Glutamatergic neuron (in vitro differentiated cells): ENCODE measurements at regions not wholly inside any gene's neighbourhood (a gene's known extent, or its start where the extent isn't known, plus 50 kb on each side); places are given as distances from the start of the nearest gene placed in this dataset.

Experiments
- DNase-seq: peaks from one replicate; pipeline ENCODE4 v3.0.0; 2022
- H3K27ac Mint-ChIP-seq: one replicate; pipeline ENCODE4 v1.8.0; 2020; ENCODE audit warnings: mild to moderate bottlenecking, mixed read lengths, inconsistent platforms; ENCODE audit not compliant: unreplicated experiment
- H3K27me3 Mint-ChIP-seq: one replicate; pipeline ENCODE4 v1.8.0; 2020; ENCODE audit warnings: mild to moderate bottlenecking, moderate library complexity, mixed read lengths, inconsistent platforms; ENCODE audit not compliant: unreplicated experiment
- H3K36me3 Mint-ChIP-seq: one replicate; pipeline ENCODE4 v1.8.0; 2020; ENCODE audit warnings: mild to moderate bottlenecking, mixed read lengths, inconsistent platforms; ENCODE audit not compliant: unreplicated experiment
- H3K4me1 Mint-ChIP-seq: one replicate; pipeline ENCODE4 v1.8.0; 2020; ENCODE audit warnings: mild to moderate bottlenecking, low read depth, mixed read lengths, inconsistent platforms; ENCODE audit not compliant: unreplicated experiment
- H3K4me3 Mint-ChIP-seq: one replicate; pipeline ENCODE4 v1.8.0; 2020; ENCODE audit warnings: mild to moderate bottlenecking, mixed read lengths, inconsistent platforms; ENCODE audit not compliant: unreplicated experiment
- H3K9me3 Mint-ChIP-seq: one replicate; pipeline ENCODE4 v1.8.0; 2020; ENCODE audit warnings: mild to moderate bottlenecking, moderate library complexity, mixed read lengths, inconsistent platforms; ENCODE audit not compliant: unreplicated experiment
- CTCF ChIP-seq: fragments of 200-600 bp; sonication (generic); IDR thresholded peaks from one replicate; pipeline ENCODE4 v1.5.0; 2021; ENCODE audit not compliant: partially characterized antibody, unreplicated experiment

GRCh38 chr13:34720618-34721017, 221.5 kb upstream of the NBEA start:
- Mint-ChIP-seq H3K4me1 (no peaks in the 10 kb centered on the region), H3K9me3 (no peaks in the 10 kb centered on the region), H3K4me3 (no peak overlapping the region), H3K27ac (no peak overlapping the region), H3K27me3 (peaks cover 4% of the 10 kb centered on the region), H3K36me3 (no peaks in the 10 kb centered on the region)
- no peak for DNase-seq
- no peak for TF ChIP-seq CTCF

DNA sequence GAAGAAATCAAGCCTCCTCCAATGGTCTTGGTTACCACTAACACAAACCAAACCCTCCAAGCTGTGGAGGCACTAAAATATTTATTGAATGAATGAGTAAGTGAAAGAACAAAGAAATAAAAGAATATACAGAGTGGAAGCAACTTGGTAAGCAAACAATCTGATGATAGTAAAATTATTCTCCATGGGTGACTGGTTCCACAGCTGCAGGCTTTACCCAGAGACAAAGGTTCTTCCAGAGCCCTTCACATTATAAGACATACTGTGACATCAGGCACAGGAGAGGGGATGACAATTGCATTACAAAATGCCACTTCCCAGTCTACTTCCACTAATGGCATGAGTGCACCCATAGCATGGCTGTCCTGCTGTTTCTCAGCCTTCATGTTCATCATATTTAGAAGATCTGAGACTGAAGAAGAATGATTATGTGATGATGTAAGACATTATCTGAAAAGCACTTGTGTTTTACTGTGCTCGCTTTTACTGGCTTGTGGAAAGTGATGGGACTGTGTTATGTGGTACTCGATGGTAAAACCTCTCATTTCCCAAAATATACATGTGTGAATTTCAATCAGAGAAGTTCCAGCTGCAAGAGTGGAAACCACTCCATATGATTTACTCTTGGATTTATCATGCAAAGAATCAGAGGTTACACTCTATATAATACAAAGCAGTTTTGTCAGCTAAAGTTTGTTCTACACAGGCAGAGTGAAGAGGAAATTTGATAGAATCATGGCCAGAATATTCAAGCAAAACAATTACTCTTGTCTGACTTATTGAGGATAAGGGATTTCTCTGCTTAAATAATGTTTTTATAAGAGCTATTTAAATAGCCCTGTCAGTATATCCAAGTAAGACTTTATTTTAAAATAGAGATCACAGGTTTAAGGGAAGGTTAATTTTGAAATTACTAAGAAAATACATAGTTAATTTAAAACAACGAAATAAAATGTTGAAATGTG, 220.2 kb upstream of the NBEA start:
- no peak for DNase-seq
- H3K4me3 Mint-ChIP-seq, result no peak overlapping the region
- no peaks in the 10 kb centered on the region for H3K9me3 Mint-ChIP-seq
- no peaks in the 10 kb centered on the region for H3K36me3 Mint-ChIP-seq
- H3K27me3 Mint-ChIP-seq, result peaks cover 4% of the 10 kb centered on the region
- H3K27ac Mint-ChIP-seq, result no peak overlapping the region
- no peaks in the 10 kb centered on the region for H3K4me1 Mint-ChIP-seq
- no peak for TF ChIP-seq CTCF

DNA sequence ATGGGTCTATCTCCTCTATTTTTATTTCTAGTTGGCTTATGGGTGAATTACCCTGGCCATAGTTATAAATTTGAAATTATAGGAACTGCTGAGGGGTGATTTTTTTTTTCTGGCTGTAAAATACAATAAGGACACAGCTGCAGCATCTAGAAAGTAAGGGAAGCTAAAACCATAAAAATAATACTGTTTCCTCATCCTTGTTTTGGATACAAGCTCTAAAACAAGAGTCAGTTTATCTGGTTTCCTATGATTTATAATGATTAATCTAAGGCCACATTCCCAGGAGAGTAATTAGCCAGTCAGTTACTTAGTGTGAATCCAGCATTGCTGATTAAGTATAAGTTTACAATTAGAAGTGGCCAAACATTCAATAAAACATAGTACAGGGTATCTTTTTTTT, 219.1 kb upstream of the NBEA start:
- DNase-seq, result no peak
- Mint-ChIP-seq H3K27ac (no peak overlapping the region), H3K9me3 (no peaks in the 10 kb centered on the region)

GRCh38 chr13:34730961-34731360, 211.1 kb upstream of the NBEA start:
- Mint-ChIP-seq H3K4me3 (no peak overlapping the region), H3K27ac (no peak overlapping the region), H3K36me3 (no peaks in the 10 kb centered on the region), H3K4me1 (peaks cover 8% of the 10 kb centered on the region), H3K9me3 (no peaks in the 10 kb centered on the region), H3K27me3 (no peaks in the 10 kb centered on the region)
- no peak for TF ChIP-seq CTCF
- no peak for DNase-seq

More for the DNA sequence above, 219.1 kb upstream of the NBEA start:
- TF ChIP-seq CTCF, result no peak
- Mint-ChIP-seq H3K4me3 (no peak overlapping the region), H3K27me3 (no peaks in the 10 kb centered on the region), H3K36me3 (no peaks in the 10 kb centered on the region), H3K4me1 (no peaks in the 10 kb centered on the region)

- no peak overlapping the region for H3K4me3 Mint-ChIP-seq
- H3K36me3 Mint-ChIP-seq, result no peaks in the 10 kb centered on the region
- H3K9me3 Mint-ChIP-seq, result no peaks in the 10 kb centered on the region
- peaks cover 8% of the 10 kb centered on the region for H3K4me1 Mint-ChIP-seq
- no peak for DNase-seq
- no peak for TF ChIP-seq CTCF
- H3K27ac Mint-ChIP-seq, result no peak overlapping the region
- no peaks in the 10 kb centered on the region for H3K27me3 Mint-ChIP-seq
Observed at GRCh38 chr13:34731486-34731885, 210.6 kb upstream of the NBEA start.
